GM12891 (cell line): ENCODE measurements at regions not wholly inside any gene's neighbourhood (a gene's known extent, or its start where the extent isn't known, plus 50 kb on each side); places are given as distances from the start of the nearest gene placed in this dataset.

Experiments
- PAX5 ChIP-seq: IDR thresholded peaks from 2 replicates; pipeline ENCODE4 v1.6.1; 2011; ENCODE audit warnings: low read length, moderate library complexity, mild to moderate bottlenecking; ENCODE audit not compliant: insufficient read depth, severe bottlenecking
- POLR2A ChIP-seq: IDR thresholded peaks from 2 replicates; pipeline ENCODE4 v1.6.1; 2011; ENCODE audit warnings: low read depth, low read length, control low read depth
- POLR2AphosphoS5 ChIP-seq: IDR thresholded peaks from 2 replicates; pipeline ENCODE4 v1.6.1; 2011; ENCODE audit warnings: low read depth, low read length, control low read depth
- POU2F2 ChIP-seq: IDR thresholded peaks from 2 replicates; pipeline ENCODE4 v1.6.1; 2011; ENCODE audit warnings: low read depth, mild to moderate bottlenecking, control low read depth, low read length, moderate library complexity
- SPI1 ChIP-seq: IDR thresholded peaks from 2 replicates; pipeline ENCODE4 v1.6.1; 2011; ENCODE audit warnings: low read depth, low read length, control low read depth
- TAF1 ChIP-seq: IDR thresholded peaks from 2 replicates; pipeline ENCODE4 v1.6.1; 2011; ENCODE audit warnings: low read depth, low read length, control low read depth

- TF ChIP-seq TAF1 (no peak), POLR2A (no peak), POLR2AphosphoS5 (no peak), SPI1 (no peak), PAX5 (no peak), POU2F2 (no peak)
These were observed 1199.3 kb downstream of the CDH11 start for GRCh38 chr16:63922560-63922959.
